T-helper 2 cell (primary cell): ENCODE measurements at regions not wholly inside any gene's neighbourhood (a gene's known extent, or its start where the extent isn't known, plus 50 kb on each side); places are given as distances from the start of the nearest gene placed in this dataset.
"Not testable (repeated sequence)": the region's sequence is repeated elsewhere in the genome, so short reads cannot be mapped to it uniquely, and the experiment has no call there.

Experiments used
- DNase-seq, 5 experiments: peaks; one replicate each; pipeline versions ENCODE4 v3.0.0 to v3.0.0-alpha.2; 2012 to 2022

DNA sequence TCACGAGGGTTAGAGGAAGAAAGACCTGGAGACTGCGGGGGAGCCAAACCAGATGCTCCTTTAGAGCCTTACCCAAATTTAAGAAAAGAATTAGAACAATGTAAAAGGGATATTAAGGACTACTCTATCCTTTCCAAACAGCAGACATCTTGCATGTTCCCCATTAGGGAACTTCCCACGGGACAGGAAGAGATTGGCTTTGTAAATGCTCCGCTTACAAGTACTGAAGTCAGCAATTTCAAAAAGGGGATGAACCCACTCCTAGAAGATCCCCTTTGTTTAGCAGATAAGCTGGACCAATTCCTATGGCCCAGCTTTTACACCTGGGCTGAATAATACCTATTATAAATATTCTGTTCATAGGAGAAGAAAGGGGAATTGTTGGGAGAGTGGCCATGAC is 74.2 kb downstream of the APOBEC1 start:
- DNase-seq: no peak

DNA sequence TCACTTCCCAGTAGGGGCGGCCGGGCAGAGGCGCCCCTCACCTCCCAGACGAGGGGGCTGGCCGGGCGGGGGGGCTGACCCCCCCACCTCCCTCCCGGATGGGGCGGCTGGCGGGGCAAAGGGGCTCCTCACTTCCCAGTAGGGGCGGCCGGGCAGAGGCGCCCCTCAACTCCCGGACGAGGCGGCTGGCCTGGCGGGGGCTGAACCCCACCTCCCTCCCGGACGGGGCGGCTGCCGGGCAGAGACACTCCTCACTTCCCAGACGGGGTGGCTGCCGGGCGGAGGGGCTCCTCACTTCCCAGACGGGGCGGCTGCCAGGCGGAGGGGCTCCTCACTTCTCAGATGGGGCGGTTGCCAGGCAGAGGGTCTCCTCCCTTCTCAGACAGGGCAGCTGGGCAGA is 75.6 kb downstream of the APOBEC1 start:
- DNase-seq: not testable (repeated sequence)

DNA sequence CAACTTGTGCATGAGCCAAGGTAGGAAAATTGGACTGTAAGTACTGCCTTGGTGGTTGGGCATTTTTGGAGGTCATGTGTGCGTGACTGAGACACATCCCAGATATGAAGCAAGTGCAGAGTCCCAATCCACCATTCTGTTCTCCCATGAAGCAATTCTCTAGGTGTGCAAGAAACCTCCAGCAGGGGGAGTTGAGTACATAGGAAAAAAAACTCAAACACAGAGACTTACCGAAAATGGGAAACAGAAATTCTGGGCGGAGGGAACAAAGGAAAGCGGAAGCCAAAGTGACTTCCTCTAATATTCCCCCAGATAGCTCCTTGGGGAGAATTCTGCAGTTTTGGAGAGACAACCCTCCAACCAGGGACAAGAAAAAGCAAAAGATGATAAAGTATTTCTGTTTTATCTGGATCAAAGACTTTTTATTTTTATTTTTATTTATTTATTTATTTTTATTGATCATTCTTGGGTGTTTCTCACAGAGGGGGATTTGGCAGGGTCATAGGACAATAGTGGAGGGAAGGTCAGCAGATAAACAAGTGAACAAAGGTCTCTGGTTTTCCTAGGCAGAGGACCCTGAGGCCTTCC is 76.9 kb downstream of the APOBEC1 start:
- DNase-seq: peak in 2 of 5 experiments; percentile 15 to 35

DNA sequence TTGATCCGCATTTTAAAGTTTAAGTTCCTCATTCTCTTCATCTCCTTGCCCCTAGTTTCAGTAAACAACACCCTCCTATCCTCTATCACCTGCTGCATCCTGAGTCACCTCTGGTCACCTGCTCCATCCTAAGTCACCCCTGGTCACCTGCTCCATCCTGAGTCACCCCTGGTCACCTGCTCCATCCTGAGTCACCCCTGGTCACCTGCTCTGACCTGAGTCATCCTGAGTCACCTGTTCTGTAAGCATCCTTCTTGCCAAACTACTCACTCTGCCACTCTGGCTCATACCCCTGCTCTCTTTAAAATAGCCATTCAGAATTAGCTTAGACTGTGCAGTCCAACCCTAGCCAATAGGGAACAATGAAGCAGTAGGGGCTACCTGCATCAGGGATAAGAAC is 80.6 kb upstream of the CD163 start:
- DNase-seq: not testable (repeated sequence)

DNA sequence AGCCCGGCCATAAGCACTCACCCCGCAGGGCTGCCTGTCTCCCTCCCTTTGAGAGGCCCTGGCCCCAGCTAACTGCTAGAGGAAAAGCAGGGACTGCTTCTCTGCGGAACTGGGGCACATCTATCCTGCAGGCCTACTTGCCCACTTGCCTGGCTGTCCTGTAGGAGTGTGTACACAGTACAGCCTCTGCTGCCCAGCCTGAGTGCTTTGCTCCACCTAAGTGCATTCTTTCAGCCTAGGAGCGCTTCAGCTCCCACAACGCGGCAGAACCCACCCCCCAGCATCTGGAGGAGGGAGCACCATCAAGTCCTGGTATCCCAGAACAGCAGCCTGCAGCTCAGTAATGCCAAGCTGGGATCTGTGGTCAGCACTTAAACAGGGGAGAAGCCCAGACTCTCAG is 79.9 kb upstream of the CD163 start:
- DNase-seq: no peak

DNA sequence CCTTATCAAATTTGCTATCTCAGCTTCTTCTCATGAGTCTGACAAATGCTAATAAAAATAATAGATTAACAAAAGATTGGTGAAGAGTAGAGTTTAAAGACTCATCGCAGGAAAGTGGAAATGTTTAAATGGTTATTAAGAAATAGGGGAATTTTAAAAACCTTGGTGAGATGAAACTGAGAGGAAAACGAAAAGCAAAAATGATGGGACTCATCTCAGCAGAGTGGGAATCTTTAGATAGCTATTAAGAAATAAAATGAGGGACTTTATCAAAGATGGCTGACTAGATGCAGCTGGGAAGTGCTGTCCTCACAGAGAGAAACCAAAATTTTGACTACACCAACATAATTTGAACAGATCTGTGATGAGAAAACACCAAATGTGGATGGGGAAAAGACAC is 79.2 kb upstream of the CD163 start:
- DNase-seq: no peak

DNA sequence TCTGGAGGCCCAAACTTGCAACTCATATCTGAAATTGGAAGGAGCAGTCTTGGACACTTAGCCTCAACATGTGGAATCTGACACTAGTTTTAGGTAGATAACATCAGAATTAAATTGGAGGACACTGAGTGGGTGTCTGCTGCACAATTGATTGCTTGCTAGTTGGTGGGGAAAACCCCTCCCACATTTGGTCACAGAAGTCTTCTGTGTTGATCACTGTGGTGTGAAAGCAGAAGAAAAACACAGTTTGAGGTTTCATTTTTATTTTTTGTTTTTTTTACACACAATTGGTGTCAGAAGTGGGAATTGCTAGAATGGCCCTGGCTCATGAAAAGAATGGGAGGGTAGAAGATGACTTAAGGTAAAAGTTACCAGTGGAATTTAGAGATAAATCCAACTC is 78.0 kb upstream of the CD163 start:
- no peak for DNase-seq

DNA sequence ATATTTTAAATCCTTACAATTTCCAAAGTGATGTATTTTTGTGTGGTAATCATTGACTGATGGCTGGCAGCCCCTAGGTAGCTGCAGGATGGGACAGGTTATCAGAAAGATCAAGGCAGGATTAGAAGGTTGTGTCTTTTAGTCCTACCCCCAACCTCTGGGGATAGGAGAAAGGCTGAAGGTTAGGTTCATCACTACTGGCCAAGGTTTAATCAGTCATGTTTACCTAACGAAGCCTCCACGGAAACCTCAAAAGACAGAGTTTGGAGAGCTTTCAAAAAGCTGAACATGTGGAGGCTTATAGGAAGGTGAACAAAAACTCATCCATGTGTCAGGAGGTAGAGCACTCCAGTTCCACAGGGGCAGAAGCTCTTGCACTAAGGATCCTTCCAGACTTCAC is 77.5 kb upstream of the CD163 start:
- no peak for DNase-seq

DNA sequence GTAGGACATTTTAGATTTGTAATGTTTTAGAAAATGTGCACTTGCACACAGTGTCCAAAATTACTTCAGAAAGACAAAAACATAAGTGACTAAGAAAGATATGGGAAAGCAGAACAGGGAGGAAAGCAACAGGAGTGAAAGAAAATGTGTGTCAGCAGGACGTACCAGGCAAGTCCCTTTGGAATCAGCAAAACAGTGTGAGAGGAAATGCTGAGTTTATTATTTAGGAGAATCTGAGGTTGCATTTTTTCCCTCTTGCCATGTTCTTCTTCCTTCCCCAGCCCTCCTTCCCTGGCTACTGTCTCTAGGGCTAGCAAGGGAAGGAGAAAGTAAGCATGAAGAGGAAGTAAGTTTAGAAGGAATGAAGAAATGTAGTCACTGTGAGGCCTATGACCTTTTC is 67.7 kb upstream of the CD163 start:
- DNase-seq: no peak

DNA sequence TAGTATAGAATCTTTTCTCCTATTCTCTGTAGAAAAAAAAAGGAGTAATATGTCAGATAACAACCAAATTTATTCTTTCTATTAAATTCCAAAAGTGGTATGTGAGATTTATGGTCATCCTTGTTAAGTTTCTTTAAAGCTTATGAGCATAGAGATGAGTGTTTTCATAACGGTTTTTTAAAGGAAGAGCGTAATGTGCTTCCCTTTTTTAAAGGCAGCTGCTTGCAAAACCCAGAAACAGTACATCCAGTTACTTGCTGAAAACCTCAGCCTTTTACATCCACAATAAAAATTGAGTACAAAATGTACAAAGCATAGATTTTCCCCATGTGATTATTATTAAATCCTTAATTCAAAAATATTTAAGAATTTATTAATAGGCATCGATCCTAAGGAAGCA is 53.6 kb upstream of the CD163 start:
- no peak for DNase-seq

DNA sequence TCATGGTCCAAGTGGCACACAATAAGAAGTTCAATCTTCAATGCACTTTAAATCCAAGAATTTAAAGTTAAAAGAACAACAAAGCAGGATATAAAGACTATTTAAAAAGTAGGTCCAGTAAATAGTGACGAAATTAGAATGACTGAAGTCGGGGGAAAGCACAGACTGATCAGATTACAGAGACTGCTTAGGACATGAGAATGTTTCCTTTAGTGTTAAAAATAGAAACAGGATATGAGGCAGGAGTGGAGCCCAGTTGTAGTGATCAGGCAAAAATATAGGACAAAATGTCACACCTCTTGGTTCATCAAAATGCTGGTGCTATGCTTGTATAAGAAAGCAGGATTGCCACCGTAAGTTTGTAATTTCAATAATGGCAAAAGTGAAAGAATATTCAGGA is 52.2 kb upstream of the CD163 start:
- DNase-seq: no peak

DNA sequence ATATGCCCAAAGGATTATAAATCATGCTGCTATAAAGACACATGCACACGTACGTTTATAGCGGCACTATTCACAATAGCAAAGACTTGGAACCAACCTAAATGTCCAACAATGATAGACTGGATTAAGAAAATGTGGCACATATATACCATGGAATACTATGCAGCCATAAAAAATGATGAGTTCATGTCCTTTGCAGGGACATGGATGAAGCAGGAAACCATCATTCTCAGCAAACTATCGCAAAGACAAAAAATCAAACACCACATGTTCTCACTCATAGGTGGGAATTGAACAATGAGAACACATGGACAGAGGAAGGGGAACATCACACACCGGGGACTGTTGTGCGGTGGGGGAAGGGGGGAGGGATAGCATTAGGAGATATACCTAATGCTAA is 51.3 kb upstream of the CD163 start:
- not testable (repeated sequence) for DNase-seq
